Transverse colon (tissue), 4 donors: ENCODE measurements at regions not wholly inside any gene's neighbourhood (a gene's known extent, or its start where the extent isn't known, plus 50 kb on each side); places are given as distances from the start of the nearest gene placed in this dataset.

Experiments used
- DNase-seq: peaks from one replicate; pipeline ENCODE4 v3.0.0-alpha.2; 2019
- H3K27ac ChIP-seq, 4 donors: fragments of 200-600 bp; sonication (generic); 2 replicates each; pipeline ENCODE4 v1.5.1; 2016 to 2018; ENCODE audit warnings: inconsistent platforms in 4 of 4
- H3K27me3 ChIP-seq: fragments of 200-600 bp; sonication (generic); 2 replicates; pipeline ENCODE4 v1.5.1; 2017; ENCODE audit warnings: inconsistent platforms
- H3K36me3 ChIP-seq, 4 donors: fragments of 200-600 bp; sonication (generic); 2 replicates each; pipeline ENCODE4 v1.5.1; 2017 to 2019; ENCODE audit warnings: inconsistent platforms in 4 of 4
- H3K4me1 ChIP-seq, 4 donors: fragments of 200-600 bp; sonication (generic); 2 replicates each; pipeline ENCODE4 v1.5.1; 2017 to 2020; ENCODE audit warnings: inconsistent platforms in 4 of 4
- H3K4me3 ChIP-seq, 4 donors: fragments of 200-600 bp; sonication (generic); 1 replicate in 1 of 4; 2 replicates in 3 of 4; pipeline versions ENCODE4 v1.5.1 to v1.6.1; 2017 to 2019; ENCODE audit warnings: inconsistent platforms in 4 of 4
- H3K9me3 ChIP-seq, 2 donors: fragments of 200-600 bp; sonication (generic); 2 replicates each; pipeline ENCODE4 v1.5.1; 2017 to 2019; ENCODE audit warnings: inconsistent platforms in 2 of 2
- CTCF ChIP-seq, 5 experiments: fragments of 200-600 bp in 3 of 5; fragments of 450-650 bp in 2 of 5; sonication (generic) in 3 of 5; IDR thresholded peaks; 1 replicate in 2 of 5; 2 replicates in 3 of 5; pipeline ENCODE4 v1.5.1; 2016 to 2017; ENCODE audit warnings: antibody characterized with exemption in 5 of 5, inconsistent platforms in 3 of 5, mild to moderate bottlenecking in 2 of 5, moderate library complexity in 1 of 5
- EP300 ChIP-seq: sonication (generic); formaldehyde crosslinking; IDR thresholded peaks from one replicate; pipeline ENCODE4 v1.6.1; 2017; ENCODE audit warnings: antibody characterized with exemption, low read depth
- POLR2A ChIP-seq: fragments of 450-650 bp; IDR thresholded peaks from one replicate; pipeline ENCODE4 v1.6.1; 2016; ENCODE audit warnings: antibody characterized with exemption, mild to moderate bottlenecking, moderate library complexity
- POLR2AphosphoS5 ChIP-seq, 3 donors: sonication (generic); formaldehyde crosslinking; IDR thresholded peaks; one replicate each; pipeline ENCODE4 v1.6.1; 2016; ENCODE audit warnings: antibody characterized with exemption in 3 of 3
- WGBS, 2 donors: methylation state at CpG; one replicate each; pipeline ENCODE4 v1.1.5; 2018; ENCODE audit warnings: low coverage in 1 of 2; 5-methylcytosine and 5-hydroxymethylcytosine counted together
- in situ Hi-C, 4 donors: fragments of 200-750 bp; cut with MboI; loops; one replicate each; pipeline versions ENCODE4 v1.15.0 to v1.15.1; 2017; ENCODE audit warnings: low sequenced_read_pairs in 3 of 4, low pct_ligation_motif_present in 1 of 4, low pct_unique_long_range_greater_than_20kb in 1 of 4
- intact Hi-C: fragments of 100-400 bp; cut with DNase I; formaldehyde crosslinking; loops from one replicate; pipeline ENCODE4 v1.15.1; 2023; ENCODE audit warnings: low total_unique reads

GRCh38 chr1:147463022-147463421, 78.3 kb upstream of the BCL9 start:
- in situ Hi-C loops (no loop called here), intact Hi-C loops (no loop called here)
- DNase-seq, result no peak
- WGBS, 2 donors, result 51 to 63% methylated on average over 3 of the region's 3 CpGs
- Histone ChIP-seq H3K4me1 (no peaks in the 10 kb centered on the region), H3K27ac (no peak overlapping the region), H3K9me3 (peaks cover 6 to 11% of the 10 kb centered on the region in 2 donors), H3K27me3 (peaks cover 16% of the 10 kb centered on the region), H3K4me3 (no peak overlapping the region), H3K36me3 (no peaks in the 10 kb centered on the region)
- TF ChIP-seq POLR2AphosphoS5 (IDR thresholded peaks at IDR 0.05) (no peak), POLR2A (no peak)

DNA sequence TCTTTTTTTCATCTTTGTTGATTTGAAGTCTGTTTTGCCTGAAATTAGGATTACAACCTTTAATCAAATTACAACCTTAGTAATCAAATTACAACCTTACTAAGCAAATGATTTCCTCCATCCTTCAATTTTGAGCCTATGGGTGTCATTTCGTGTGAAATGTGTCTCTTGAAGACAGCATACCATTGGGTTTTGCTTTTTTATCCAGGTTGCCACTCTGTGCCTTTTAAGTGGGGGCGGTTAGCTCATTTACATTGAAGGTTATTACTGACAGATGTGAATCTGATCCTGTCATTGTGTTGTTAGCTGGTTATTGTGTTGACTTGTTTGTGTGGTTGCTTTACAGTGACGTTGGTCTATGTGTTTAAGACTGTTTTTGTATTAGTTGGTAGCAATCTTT, 74.8 kb upstream of the BCL9 start:
- H3K9me3 ChIP-seq, result peaks cover 6 to 11% of the 10 kb centered on the region in 2 donors
- H3K36me3 ChIP-seq, result no peaks in the 10 kb centered on the region
- in situ Hi-C loops (no loop called here), intact Hi-C loops (no loop called here)
- H3K27ac ChIP-seq, result no peak overlapping the region
- no peak overlapping the region for H3K4me3 ChIP-seq
- no peak for DNase-seq
- H3K27me3 ChIP-seq, result peaks cover 16% of the 10 kb centered on the region
- H3K4me1 ChIP-seq, result no peaks in the 10 kb centered on the region
- TF ChIP-seq POLR2A, result no peak
- 38 to 53% methylated on average over 3 of the region's 3 CpGs for WGBS, 2 donors

GRCh38 chr1:147470079-147470478, 71.2 kb upstream of the BCL9 start:
- no peak for DNase-seq
- H3K4me3 ChIP-seq, result no peak overlapping the region
- peaks cover 16% of the 10 kb centered on the region for H3K27me3 ChIP-seq
- H3K4me1 ChIP-seq, result peaks cover 0 to 3% (median 0%) of the 10 kb centered on the region in 4 donors
- in situ Hi-C loops, result no loop called here
- intact Hi-C loops, result no loop called here
- no peak for TF ChIP-seq POLR2A
- TF ChIP-seq CTCF (IDR thresholded peaks at IDR 0.05), result no peak
- no peak for TF ChIP-seq POLR2AphosphoS5 (IDR thresholded peaks at IDR 0.05)
- no peak for TF ChIP-seq EP300
- H3K9me3 ChIP-seq, result peaks cover 6 to 11% of the 10 kb centered on the region in 2 donors
- no peaks in the 10 kb centered on the region for H3K36me3 ChIP-seq
- no peak overlapping the region for H3K27ac ChIP-seq

DNA sequence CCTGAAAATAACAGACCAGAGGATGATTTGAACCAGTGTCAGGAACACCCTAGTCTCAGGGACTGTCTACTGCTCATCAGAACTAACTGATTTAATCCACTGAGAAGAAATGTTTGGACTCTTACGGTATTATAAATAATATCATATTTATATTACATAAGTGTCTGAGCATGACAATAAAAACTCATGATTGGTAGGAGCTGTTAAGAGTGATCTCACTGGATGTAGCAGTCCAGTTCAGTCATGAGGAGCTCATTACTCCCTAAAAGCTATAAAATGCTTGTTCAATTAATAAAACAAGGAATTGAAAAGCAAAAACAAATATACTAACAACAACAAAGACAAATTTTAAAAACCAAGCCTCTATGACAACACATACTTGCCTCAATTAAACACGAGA, 68.8 kb upstream of the BCL9 start:
- WGBS, 2 donors, result 33 to 53% methylated on average over 2 of the region's 2 CpGs
- TF ChIP-seq EP300 (no peak), POLR2A (no peak), POLR2AphosphoS5 (IDR thresholded peaks at IDR 0.05) (no peak), CTCF (IDR thresholded peaks at IDR 0.05) (no peak)
- Histone ChIP-seq H3K4me3 (no peak overlapping the region), H3K9me3 (no peaks in the 10 kb centered on the region), H3K27ac (no peak overlapping the region), H3K36me3 (no peaks in the 10 kb centered on the region), H3K4me1 (peaks cover 0 to 3% (median 0%) of the 10 kb centered on the region in 4 donors), H3K27me3 (peaks cover 6% of the 10 kb centered on the region)
- intact Hi-C loops, result no loop called here
- in situ Hi-C loops, result no loop called here
- no peak for DNase-seq

- H3K4me1 ChIP-seq, result peaks cover 0 to 3% (median 0%) of the 10 kb centered on the region in 4 donors
- in situ Hi-C loops (no loop called here), intact Hi-C loops (no loop called here)
- H3K27me3 ChIP-seq, result no peaks in the 10 kb centered on the region
- TF ChIP-seq POLR2A (no peak), POLR2AphosphoS5 (IDR thresholded peaks at IDR 0.05) (no peak), EP300 (no peak), CTCF (IDR thresholded peaks at IDR 0.05) (no peak)
- no peak overlapping the region for H3K27ac ChIP-seq
- H3K9me3 ChIP-seq, result no peaks in the 10 kb centered on the region
- no peaks in the 10 kb centered on the region for H3K36me3 ChIP-seq
- H3K4me3 ChIP-seq, result no peak overlapping the region
- WGBS, 2 donors, result 47 to 53% methylated on average over 5 of the region's 5 CpGs
- no peak for DNase-seq
Observed at GRCh38 chr1:147472966-147473732, 68.2 kb upstream of the BCL9 start.
